IMR-90 (cell line): ENCODE measurements at regions not wholly inside any gene's neighbourhood (a gene's known extent, or its start where the extent isn't known, plus 50 kb on each side); places are given as distances from the start of the nearest gene placed in this dataset.

Experiments
- ATAC-seq: fragments of 200-7000 bp; cut with Tn5 transposase; 2 replicates; pipeline ENCODE4 v1.9.1; 2020; ENCODE audit warnings: low read depth, mild to moderate bottlenecking, moderate library complexity
- BruUV-seq: library from RNA; stranded (reverse); fragments of 400-500 nt; replicated peaks from 2 replicates; lab custom pipeline; 2021; lab: Mats Ljungman, UMichigan
- CTCF ChIA-PET: fragments of 300-600 bp; formaldehyde crosslinking; extraction: SDS; loops from one replicate; lab custom pipeline; 2021; ENCODE audit warnings: antibody characterized with exemption; lab: Yijun Ruan, JAX
- POLR2A ChIA-PET: fragments of 300-600 bp; sonication (Branson Sonifier 250); formaldehyde crosslinking; loops from one replicate; lab custom pipeline; 2022; ENCODE audit warnings: antibody characterized with exemption; ENCODE audit not compliant: unreplicated experiment; lab: Charles Lee
- DNase-seq: peaks from one replicate; pipeline ENCODE4 v3.0.0; 2013
- H2AFZ ChIP-seq: replicated peaks from 2 replicates; pipeline ENCODE3; 2013; ENCODE audit warnings: low read length, mild to moderate bottlenecking; ENCODE audit not compliant: poor library complexity
- H2AK5ac ChIP-seq: 2 replicates; pipeline ENCODE4 v1.6.1; 2013; ENCODE audit warnings: low read depth, low read length, inconsistent platforms
- H2AK9ac ChIP-seq: replicated peaks from 2 replicates; pipeline ENCODE3; 2013; ENCODE audit warnings: mild to moderate bottlenecking, low read depth, low read length, moderate library complexity; ENCODE audit not compliant: poor library complexity
- H2BK120ac ChIP-seq: 2 replicates; pipeline ENCODE4 v1.6.1; 2013; ENCODE audit warnings: low read depth, low read length, inconsistent platforms
- H2BK15ac ChIP-seq: 3 replicates; pipeline ENCODE4 v1.6.1; 2013; ENCODE audit warnings: low read depth, low read length, inconsistent platforms
- H2BK20ac ChIP-seq: 2 replicates; pipeline ENCODE4 v1.6.1; 2013; ENCODE audit warnings: low read depth, mild to moderate bottlenecking, inconsistent platforms, low read length, moderate library complexity
- H2BK5ac ChIP-seq: 2 replicates; pipeline ENCODE4 v1.6.1; 2013; ENCODE audit warnings: mild to moderate bottlenecking, low read depth, low read length, inconsistent platforms; ENCODE audit not compliant: poor library complexity, severe bottlenecking
- H3K14ac ChIP-seq: replicated peaks from 2 replicates; pipeline ENCODE4 v1.6.1; 2013; ENCODE audit warnings: low read depth, low read length, inconsistent platforms
- H3K18ac ChIP-seq: 2 replicates; pipeline ENCODE4 v1.6.1; 2013; ENCODE audit warnings: low read depth, low read length, control low read depth
- H3K23ac ChIP-seq: 2 replicates; pipeline ENCODE4 v1.6.1; 2013; ENCODE audit warnings: low read depth, low read length, inconsistent platforms
- H3K27ac ChIP-seq: 2 replicates; pipeline ENCODE4 v1.5.1; 2013; ENCODE audit warnings: mild to moderate bottlenecking, control low read depth, low read length; ENCODE audit not compliant: insufficient read depth
- H3K27me3 ChIP-seq: 2 replicates; pipeline ENCODE4 v1.6.1; 2013; ENCODE audit warnings: low read length; ENCODE audit not compliant: control insufficient read depth, insufficient read depth
- H3K36me3 ChIP-seq: 2 replicates; pipeline ENCODE4 v1.6.1; 2013; ENCODE audit warnings: low read length, mixed read lengths; ENCODE audit not compliant: control insufficient read depth, insufficient read depth
- H3K4ac ChIP-seq: 2 replicates; pipeline ENCODE4 v1.6.1; 2013; ENCODE audit warnings: low read depth, low read length, inconsistent platforms
- H3K4me1 ChIP-seq: 2 replicates; pipeline ENCODE4 v1.6.1; 2013; ENCODE audit warnings: low read length, mixed read lengths; ENCODE audit not compliant: control insufficient read depth, insufficient read depth
- H3K4me2 ChIP-seq: 2 replicates; pipeline ENCODE4 v1.6.1; 2013; ENCODE audit warnings: low read depth, mild to moderate bottlenecking, control low read depth, low read length, moderate library complexity
- H3K4me3 ChIP-seq: 2 replicates; pipeline ENCODE4 v1.5.1; 2013; ENCODE audit warnings: low read depth, mild to moderate bottlenecking, control low read depth, low read length, moderate library complexity; ENCODE audit not compliant: insufficient read depth
- H3K56ac ChIP-seq: 2 replicates; pipeline ENCODE4 v1.6.1; 2013; ENCODE audit warnings: low read length, inconsistent platforms; ENCODE audit not compliant: insufficient read depth; ENCODE audit errors: extremely low read depth
- H3K79me1 ChIP-seq, 2 experiments: 2 replicates each; pipeline ENCODE4 v1.6.1; 2013; ENCODE audit warnings: low read length in 2 of 2, inconsistent platforms in 1 of 2, low read depth in 1 of 2
- H3K9ac ChIP-seq: 2 replicates; pipeline ENCODE4 v1.6.1; 2013; ENCODE audit warnings: low read depth, low read length, control low read depth
- H3K9me1 ChIP-seq: 2 replicates; pipeline ENCODE4 v1.6.1; 2013; ENCODE audit warnings: low read length, inconsistent platforms; ENCODE audit not compliant: insufficient read depth
- H3K9me3 ChIP-seq: 2 replicates; pipeline ENCODE4 v1.6.1; 2013; ENCODE audit warnings: low read length; ENCODE audit not compliant: control insufficient read depth, insufficient read depth
- H4K20me1 ChIP-seq: 2 replicates; pipeline ENCODE4 v1.6.1; 2013; ENCODE audit warnings: low read length, inconsistent platforms; ENCODE audit not compliant: insufficient read depth
- H4K5ac ChIP-seq: 2 replicates; pipeline ENCODE4 v1.6.1; 2013; ENCODE audit warnings: mild to moderate bottlenecking, low read depth, low read length, control low read depth
- H4K8ac ChIP-seq, 2 experiments: 2 replicates each; pipeline ENCODE4 v1.6.1; 2013; ENCODE audit warnings: low read depth in 2 of 2, low read length in 2 of 2, control low read depth in 1 of 2, inconsistent platforms in 1 of 2
- H4K91ac ChIP-seq: 2 replicates; pipeline ENCODE4 v1.6.1; 2013; ENCODE audit warnings: low read depth, low read length, inconsistent platforms; ENCODE audit not compliant: insufficient read depth
- BHLHE40 ChIP-seq: fragments of 150-350 bp; IDR thresholded peaks from 2 replicates; pipeline ENCODE4 v1.6.1; 2016; ENCODE audit warnings: mild to moderate bottlenecking, low read depth, low read length
- CEBPB ChIP-seq: IDR thresholded peaks from 2 replicates; pipeline ENCODE4 v1.6.1; 2012; ENCODE audit warnings: low read depth, low read length, improper control_type of control experiment
- CHD1 ChIP-seq: IDR thresholded peaks from 2 replicates; pipeline ENCODE4 v1.6.1; 2012; ENCODE audit warnings: low read depth, low read length, improper control_type of control experiment
- CTCF ChIP-seq: conservative IDR thresholded peaks from 2 replicates; pipeline ENCODE4 v1.5.1; 2012; ENCODE audit warnings: mild to moderate bottlenecking, low read depth, low read length, improper control_type of control experiment
- FOS ChIP-seq: fragments of 150-350 bp; IDR thresholded peaks from 2 replicates; pipeline ENCODE4 v1.6.1; 2016; ENCODE audit warnings: low read depth, low read length
- MAFK ChIP-seq: IDR thresholded peaks from 2 replicates; pipeline ENCODE4 v1.6.1; 2012; ENCODE audit warnings: low read depth, low read length, improper control_type of control experiment
- MAZ ChIP-seq: IDR thresholded peaks from 2 replicates; pipeline ENCODE4 v1.6.1; 2012; ENCODE audit warnings: low read depth, mild to moderate bottlenecking, low read length, improper control_type of control experiment, moderate library complexity, borderline replicate concordance
- MXI1 ChIP-seq: IDR thresholded peaks from 2 replicates; pipeline ENCODE4 v1.6.1; 2012; ENCODE audit warnings: low read depth, mild to moderate bottlenecking, low read length, moderate library complexity, borderline replicate concordance
- NFE2L2 ChIP-seq: fragments of 150-350 bp; IDR thresholded peaks from 2 replicates; pipeline ENCODE4 v1.6.1; 2016; ENCODE audit warnings: low read depth, mild to moderate bottlenecking, low read length
- POLR2A ChIP-seq: IDR thresholded peaks from 2 replicates; pipeline ENCODE4 v1.6.1; 2012; ENCODE audit warnings: mild to moderate bottlenecking, low read depth, low read length
- RAD21 ChIP-seq: IDR thresholded peaks from 2 replicates; pipeline ENCODE4 v1.6.1; 2012; ENCODE audit warnings: low read length, improper control_type of control experiment
- RCOR1 ChIP-seq: IDR thresholded peaks from 2 replicates; pipeline ENCODE4 v1.6.1; 2012; ENCODE audit warnings: mild to moderate bottlenecking, low read length, improper control_type of control experiment; ENCODE audit not compliant: insufficient replicate concordance
- RFX5 ChIP-seq: IDR thresholded peaks from 2 replicates; pipeline ENCODE4 v1.8.0; 2012; ENCODE audit warnings: low read depth, mild to moderate bottlenecking, low read length, moderate library complexity
- SMC3 ChIP-seq: fragments of 150-350 bp; IDR thresholded peaks from 2 replicates; pipeline ENCODE4 v1.6.1; 2016; ENCODE audit warnings: low read depth, mild to moderate bottlenecking, antibody characterized with exemption, low read length, moderate library complexity
- WGBS, 2 experiments: methylation state at CpG; one replicate each; pipeline versions ENCODE4 v1.1.5 to v1.1.7; 2013; ENCODE audit warnings: missing lambda C conversion rate in 2 of 2; ENCODE audit not compliant: insufficient read length in 1 of 2; ENCODE audit errors: extremely low coverage in 2 of 2; 5-methylcytosine and 5-hydroxymethylcytosine counted together
- dilution Hi-C: fragments of 300-500 bp; cut with HindIII; formaldehyde crosslinking; loops from one replicate; pipeline ENCODE4 v1.14.3; 2018; ENCODE audit warnings: low sequenced_read_pairs; ENCODE audit not compliant: unreplicated experiment
- in situ Hi-C: fragments of 300-500 bp; cut with MboI; formaldehyde crosslinking; loops from 3 replicates; pipeline ENCODE4 v1.14.3; 2019; ENCODE audit warnings: low sequenced_read_pairs, inconsistent platforms, mixed read lengths
- intact Hi-C: fragments of 100-400 bp; cut with micrococcal nuclease; formaldehyde crosslinking; loops from 2 replicates; pipeline ENCODE4 v1.10.0; 2022
- TF ChIP-seq, protein P1 (sequence below): fragments of 150-350 bp; IDR thresholded peaks from 2 replicates; pipeline ENCODE4 v1.6.1; 2016; ENCODE audit warnings: low read depth, mild to moderate bottlenecking, low read length, moderate library complexity, borderline replicate concordance
- TF ChIP-seq, protein P2 (sequence below): fragments of 150-350 bp; IDR thresholded peaks from 2 replicates; pipeline ENCODE4 v1.6.1; 2017; ENCODE audit warnings: mild to moderate bottlenecking, antibody characterized with exemption, low read length, low read depth

DNA sequence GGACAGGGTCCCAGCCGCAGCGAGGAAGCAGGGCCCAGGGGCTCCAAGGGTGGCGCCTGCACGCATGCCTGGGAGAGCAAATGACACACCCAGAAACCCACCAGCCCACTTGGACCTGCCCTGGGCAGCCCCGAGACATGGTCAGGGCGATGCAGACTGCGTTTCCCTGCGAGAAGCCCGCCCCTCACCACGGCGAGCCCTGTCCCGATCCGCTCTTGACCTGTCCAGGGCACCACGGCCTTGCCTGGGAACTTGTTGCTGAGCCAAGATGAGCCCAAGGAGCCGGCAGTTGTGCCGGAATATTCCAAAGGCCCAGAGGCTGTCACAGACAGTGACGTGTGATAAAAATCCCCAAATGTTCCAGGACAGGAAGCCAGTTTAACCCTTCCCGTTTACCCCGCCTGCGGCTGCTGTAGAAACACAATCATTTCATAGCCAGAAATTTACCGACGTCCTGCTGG, 78.1 kb downstream of the SIK1 start:
- intact Hi-C loops (no loop called here), dilution Hi-C loops (no loop called here), in situ Hi-C loops (no loop called here)
- H3K4me3 ChIP-seq, result no peak overlapping the region
- H3K27me3 ChIP-seq, result no peaks in the 10 kb centered on the region; the same call in 1 of the 2 replicates
- POLR2A ChIA-PET, result no interaction called here
- peak overlapping the region; percentile 35 for H2AK9ac ChIP-seq
- H4K20me1 ChIP-seq, result no peaks in the 10 kb centered on the region
- no peak overlapping the region for H2BK20ac ChIP-seq
- H2BK15ac ChIP-seq, result no peak overlapping the region
- H2BK120ac ChIP-seq, result no peak overlapping the region
- no peak overlapping the region for H3K14ac ChIP-seq
- H3K4me2 ChIP-seq, result no peak overlapping the region
- H3K4me1 ChIP-seq, result peaks cover 12% of the 10 kb centered on the region
- peak overlapping the region; percentile 71; the same call in 1 of the 2 replicates for H2AK5ac ChIP-seq
- no peaks in the 10 kb centered on the region for H3K9me1 ChIP-seq
- H3K9ac ChIP-seq, result no peak overlapping the region
- CTCF ChIA-PET, result no interaction called here
- BruUV-seq, result no TSS peak
- no peak overlapping the region for H4K5ac ChIP-seq
- H3K18ac ChIP-seq, result no peak overlapping the region
- ATAC-seq, result no peak
- H3K27ac ChIP-seq, result no peak overlapping the region
- no peak overlapping the region for H4K8ac ChIP-seq
- DNase-seq, result no peak
- no peaks in the 10 kb centered on the region for H3K36me3 ChIP-seq
- no peak overlapping the region for H2BK5ac ChIP-seq
- no peak overlapping the region for H4K91ac ChIP-seq
- no peak overlapping the region for H3K23ac ChIP-seq
- no peaks in the 10 kb centered on the region for H3K79me1 ChIP-seq
- H3K9me3 ChIP-seq, result no peaks in the 10 kb centered on the region; the same call in 1 of the 2 replicates
- H3K4ac ChIP-seq, result no peak overlapping the region
- TF ChIP-seq RFX5 (no peak), BHLHE40 (no peak), MXI1 (no peak), RCOR1 (no peak), MAFK (no peak), CEBPB (no peak), CTCF (no peak), MAZ (no peak), CHD1 (no peak), NFE2L2 (no peak), SMC3 (no peak), POLR2A (no peak), FOS (no peak), RAD21 (no peak)
- TF ChIP-seq, protein P1, sequence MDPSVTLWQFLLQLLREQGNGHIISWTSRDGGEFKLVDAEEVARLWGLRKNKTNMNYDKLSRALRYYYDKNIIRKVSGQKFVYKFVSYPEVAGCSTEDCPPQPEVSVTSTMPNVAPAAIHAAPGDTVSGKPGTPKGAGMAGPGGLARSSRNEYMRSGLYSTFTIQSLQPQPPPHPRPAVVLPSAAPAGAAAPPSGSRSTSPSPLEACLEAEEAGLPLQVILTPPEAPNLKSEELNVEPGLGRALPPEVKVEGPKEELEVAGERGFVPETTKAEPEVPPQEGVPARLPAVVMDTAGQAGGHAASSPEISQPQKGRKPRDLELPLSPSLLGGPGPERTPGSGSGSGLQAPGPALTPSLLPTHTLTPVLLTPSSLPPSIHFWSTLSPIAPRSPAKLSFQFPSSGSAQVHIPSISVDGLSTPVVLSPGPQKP, result no peak
- TF ChIP-seq, protein P2, sequence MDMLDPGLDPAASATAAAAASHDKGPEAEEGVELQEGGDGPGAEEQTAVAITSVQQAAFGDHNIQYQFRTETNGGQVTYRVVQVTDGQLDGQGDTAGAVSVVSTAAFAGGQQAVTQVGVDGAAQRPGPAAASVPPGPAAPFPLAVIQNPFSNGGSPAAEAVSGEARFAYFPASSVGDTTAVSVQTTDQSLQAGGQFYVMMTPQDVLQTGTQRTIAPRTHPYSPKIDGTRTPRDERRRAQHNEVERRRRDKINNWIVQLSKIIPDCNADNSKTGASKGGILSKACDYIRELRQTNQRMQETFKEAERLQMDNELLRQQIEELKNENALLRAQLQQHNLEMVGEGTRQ, result no peak
- 56% methylated on average over 18 of the region's 22 CpGs; no CpG with 5 or more reads in 1 of the 2 experiments for WGBS, 2 experiments
- peak overlapping the region; percentile 60 for H2AFZ ChIP-seq
- H3K56ac ChIP-seq, result no peak overlapping the region
